GM12878 (cell line): ENCODE measurements at regions not wholly inside any gene's neighbourhood (a gene's known extent, or its start where the extent isn't known, plus 50 kb on each side); places are given as distances from the start of the nearest gene placed in this dataset.

Experiments used
- ATAC-seq: fragments of 200-7000 bp; cut with Tn5 transposase; 3 replicates; pipeline ENCODE4 v1.9.1; 2020; ENCODE audit warnings: mild to moderate bottlenecking, moderate library complexity
- BruUV-seq: library from RNA; stranded (reverse); fragments of 400-500 nt; replicated peaks from 2 replicates; lab custom pipeline; 2021; lab: Mats Ljungman, UMichigan
- CTCF ChIA-PET: fragments of 300-600 bp; sonication (Branson Sonifier 250); formaldehyde crosslinking; extraction: SDS; loops from one replicate; lab custom pipeline; 2021; ENCODE audit warnings: inconsistent platforms; lab: Yijun Ruan, JAX
- POLR2A ChIA-PET: fragments of 350-600 bp; formaldehyde crosslinking; extraction: SDS; loops from one replicate; lab custom pipeline; 2021; ENCODE audit warnings: inconsistent platforms; lab: Charles Lee
- RAD21 ChIA-PET: fragments of 300-600 bp; sonication (Branson Sonifier 250); formaldehyde crosslinking; loops from one replicate; lab custom pipeline; 2023; ENCODE audit warnings: antibody characterized with exemption; ENCODE audit not compliant: unreplicated experiment; lab: Charles Lee
- SMC1A ChIA-PET: fragments of 300-600 bp; sonication (Branson Sonifier 250); formaldehyde crosslinking; loops from one replicate; lab custom pipeline; 2023; ENCODE audit not compliant: unreplicated experiment, uncharacterized antibody; lab: Charles Lee
- DNase-seq: peaks from one replicate; pipeline ENCODE4 v3.0.0-alpha.2; 2011; ENCODE audit warnings: low read depth, low spot score
- FAIRE-seq: peaks from 3 replicates; lab custom pipeline; 2011; peaks lifted over from hg19 to GRCh38; lab: Jason Lieb, UNC
- H2AFZ ChIP-seq: 2 replicates; pipeline ENCODE4 v1.6.0; 2011; ENCODE audit warnings: low read depth, low read length, control low read depth; ENCODE audit not compliant: control insufficient read depth
- H3K27ac ChIP-seq: 2 replicates; pipeline ENCODE4 v1.5.1; 2011; ENCODE audit warnings: control low read depth; ENCODE audit not compliant: control insufficient read depth, insufficient read depth
- H3K27me3 ChIP-seq, 2 experiments: replicated peaks in 1 of 2; 2 replicates each; pipeline versions ENCODE4 v1.6.0 to v1.6.1; 2011; ENCODE audit warnings: low read length in 1 of 2; ENCODE audit not compliant: control insufficient read depth in 2 of 2, insufficient read depth in 2 of 2
- H3K36me3 ChIP-seq, 2 experiments: 2 replicates each; pipeline ENCODE4 v1.5.1; 2011; ENCODE audit warnings: low read length in 1 of 2; ENCODE audit not compliant: control insufficient read depth in 2 of 2, insufficient read depth in 2 of 2
- H3K4me1 ChIP-seq: 2 replicates; pipeline ENCODE4 v1.6.1; 2011; ENCODE audit warnings: mild to moderate bottlenecking, low read length, moderate library complexity, mixed read lengths; ENCODE audit not compliant: control insufficient read depth, insufficient read depth
- H3K4me2 ChIP-seq: 2 replicates; pipeline ENCODE4 v1.6.0; 2011; ENCODE audit warnings: control low read depth; ENCODE audit not compliant: control insufficient read depth, insufficient read depth
- H3K4me3 ChIP-seq: fragments of 200-600 bp; sonication (generic); 2 replicates; pipeline ENCODE4 v1.5.1; 2016
- H3K79me2 ChIP-seq: 2 replicates; pipeline ENCODE4 v1.6.0; 2011; ENCODE audit warnings: low read length; ENCODE audit not compliant: control insufficient read depth, insufficient read depth
- H3K9ac ChIP-seq: 2 replicates; pipeline ENCODE4 v1.8.0; 2011; ENCODE audit warnings: low read length, control low read depth, mixed read lengths; ENCODE audit not compliant: control insufficient read depth, insufficient read depth
- H3K9me3 ChIP-seq: replicated peaks from 3 replicates; pipeline ENCODE4 v1.5.1; 2011; ENCODE audit warnings: mild to moderate bottlenecking, low read length; ENCODE audit not compliant: control insufficient read depth, insufficient read depth
- H4K20me1 ChIP-seq: 2 replicates; pipeline ENCODE4 v1.6.0; 2011; ENCODE audit not compliant: control insufficient read depth, insufficient read depth
- MTA2 ChIP-seq: fragments of 450-650 bp; IDR thresholded peaks from 2 replicates; pipeline ENCODE4 v1.6.1; 2016; ENCODE audit warnings: low read depth, mild to moderate bottlenecking, moderate library complexity
- NFXL1 ChIP-seq: fragments of 450-650 bp; IDR thresholded peaks from 2 replicates; pipeline ENCODE4 v1.6.1; 2017; ENCODE audit warnings: antibody characterized with exemption, mild to moderate bottlenecking, borderline replicate concordance
- PML ChIP-seq: IDR thresholded peaks from 2 replicates; pipeline ENCODE4 v1.6.1; 2012; ENCODE audit warnings: low read length, inconsistent platforms
- RAD51 ChIP-seq: fragments of 450-650 bp; IDR thresholded peaks from 2 replicates; pipeline ENCODE4 v1.6.1; 2016; ENCODE audit warnings: moderate library complexity, mild to moderate bottlenecking, inconsistent platforms
- SMAD1 ChIP-seq: fragments of 450-650 bp; IDR thresholded peaks from 2 replicates; pipeline ENCODE4 v1.6.1; 2018; ENCODE audit warnings: mild to moderate bottlenecking, low read depth; ENCODE audit not compliant: partially characterized antibody
- SMC3 ChIP-seq: IDR thresholded peaks from 2 replicates; pipeline ENCODE4 v1.6.1; 2011; ENCODE audit warnings: low read length, improper control_type of control experiment, borderline replicate concordance
- YBX1 ChIP-seq: fragments of 450-650 bp; IDR thresholded peaks from 2 replicates; pipeline ENCODE4 v1.6.1; 2016; ENCODE audit warnings: antibody characterized with exemption
- ZZZ3 ChIP-seq: IDR thresholded peaks from 2 replicates; pipeline ENCODE4 v1.6.1; 2011; ENCODE audit warnings: low read depth; ENCODE audit not compliant: control insufficient read depth, insufficient read length
- WGBS: methylation state at CpG from one replicate; pipeline ENCODE4 v1.1.6; 2016; ENCODE audit warnings: low lambda C conversion rate; ENCODE audit not compliant: insufficient replicate concordance, insufficient coverage; ENCODE audit errors: missing lambda C conversion rate; 5-methylcytosine and 5-hydroxymethylcytosine counted together
- in situ Hi-C: fragments of 300-500 bp; cut with MboI; formaldehyde crosslinking; loops from 9 replicates; pipeline ENCODE4 v1.14.3; 2018; ENCODE audit warnings: mixed read lengths
- intact Hi-C: fragments of 100-400 bp; cut with micrococcal nuclease; formaldehyde crosslinking; loops from one replicate; pipeline ENCODE4 v1.14.2; 2022; ENCODE audit not compliant: unreplicated experiment

GRCh38 chr6:111984516-111985201, 69.2 kb upstream of the CCN6 start:
- peaks cover 8% of the 10 kb centered on the region for H3K4me1 ChIP-seq
- ChIA-PET CTCF (no interaction called here), POLR2A (no interaction called here), RAD21 (interaction anchor here (2.0 kb wide), 1 partner anchor 275 kb away, joined by 5 read pairs; no protein-coding TSS in a partner anchor), SMC1A (interaction anchor here (0.7 to 1.3 kb wide), 3 partner anchors 10 to 275 kb away, joined by 3 read pairs; no protein-coding TSS in a partner anchor)
- DNase-seq = no peak
- no peak for TF ChIP-seq SMC3
- no peak for TF ChIP-seq MTA2
- no peak for TF ChIP-seq ZZZ3
- TF ChIP-seq NFXL1 = no peak
- no peak for TF ChIP-seq RAD51
- TF ChIP-seq PML = no peak
- TF ChIP-seq SMAD1 = no peak
- no peak for TF ChIP-seq YBX1
- in situ Hi-C loops = no loop called here
- no peak overlapping the region for H3K27ac ChIP-seq
- no peak for FAIRE-seq
- no peaks in the 10 kb centered on the region for H4K20me1 ChIP-seq
- intact Hi-C loops = no loop called here
- no peak overlapping the region for H3K4me3 ChIP-seq
- WGBS = 50% methylated on average over 5 of the region's 5 CpGs
- no peak for ATAC-seq
- no peaks in the 10 kb centered on the region for H3K27me3 ChIP-seq
- no TSS peak for BruUV-seq
- no peaks in the 10 kb centered on the region for H3K36me3 ChIP-seq
- H3K79me2 ChIP-seq = no peaks in the 10 kb centered on the region
- H3K4me2 ChIP-seq = no peak overlapping the region
- no peak overlapping the region; the same call in 1 of the 2 replicates for H2AFZ ChIP-seq
- no peak overlapping the region for H3K9ac ChIP-seq
- no peaks in the 10 kb centered on the region for H3K9me3 ChIP-seq
